Endothelial cell of umbilical vein (primary cell): ENCODE measurements at regions not wholly inside any gene's neighbourhood (a gene's known extent, or its start where the extent isn't known, plus 50 kb on each side); places are given as distances from the start of the nearest gene placed in this dataset.
A peak's percentile ranks its signal among the peaks of the same experiment; 100 is the strongest.

Source experiments
- BruUV-seq: library from RNA; stranded (reverse); fragments of 400-500 nt; replicated peaks from 2 replicates; lab custom pipeline; 2021; lab: Mats Ljungman, UMichigan
- CTCF ChIA-PET: fragments of 300-600, 350-600 bp; sonication (Branson Sonifier 250); formaldehyde crosslinking; loops from one replicate; lab custom pipeline; 2021; ENCODE audit warnings: antibody characterized with exemption, inconsistent platforms; lab: Charles Lee
- POLR2A ChIA-PET: fragments of 300-600, 350-600 bp; sonication (Branson Sonifier 250); formaldehyde crosslinking; loops from one replicate; lab custom pipeline; 2021; ENCODE audit warnings: antibody characterized with exemption, inconsistent platforms; lab: Charles Lee
- DNase-seq: peaks from one replicate; pipeline ENCODE4 v3.0.0-alpha.2; 2011; ENCODE audit warnings: low read depth, low spot score
- FAIRE-seq: peaks from 2 replicates; lab custom pipeline; 2011; peaks lifted over from hg19 to GRCh38; lab: Jason Lieb, UNC
- H2AFZ ChIP-seq: 2 replicates; pipeline ENCODE4 v1.6.0; 2012; ENCODE audit warnings: low read depth, low read length, control low read depth, inconsistent platforms
- H3K27ac ChIP-seq: 2 replicates; pipeline ENCODE4 v1.5.1; 2011; ENCODE audit warnings: low read depth, mild to moderate bottlenecking, control low read depth, low read length, moderate library complexity; ENCODE audit not compliant: insufficient read depth
- H3K27me3 ChIP-seq, 2 experiments: 2 replicates each; pipeline versions ENCODE4 v1.6.0 to v1.6.1; 2011; ENCODE audit warnings: low read length in 2 of 2, mixed read lengths in 1 of 2; ENCODE audit not compliant: control insufficient read depth in 2 of 2, insufficient read depth in 2 of 2
- H3K36me3 ChIP-seq, 2 experiments: 2 replicates in 1 of 2; 3 replicates in 1 of 2; pipeline ENCODE4 v1.5.1; 2011; ENCODE audit warnings: low read length in 2 of 2, mild to moderate bottlenecking in 1 of 2, moderate library complexity in 1 of 2; ENCODE audit not compliant: control insufficient read depth in 2 of 2, insufficient read depth in 2 of 2; ENCODE audit errors: extremely low read depth in 1 of 2
- H3K4me1 ChIP-seq: 3 replicates; pipeline ENCODE4 v1.5.1; 2011; ENCODE audit warnings: mild to moderate bottlenecking, low read length; ENCODE audit not compliant: control insufficient read depth, insufficient read depth; ENCODE audit errors: extremely low read depth
- H3K4me2 ChIP-seq: 2 replicates; pipeline ENCODE4 v1.6.1; 2011; ENCODE audit warnings: low read length, control low read depth, mixed read lengths; ENCODE audit not compliant: insufficient read depth
- H3K4me3 ChIP-seq, 3 experiments: fragments of 200-600 bp in 1 of 3; sonication (generic), shearing (Covaris generic) in 1 of 3; replicated peaks in 1 of 3; 2 replicates each; pipeline ENCODE4 v1.5.1; 2011 to 2016; ENCODE audit warnings: control low read depth in 3 of 3, low read length in 3 of 3, mild to moderate bottlenecking in 2 of 3, inconsistent platforms in 1 of 3, low read depth in 1 of 3, moderate library complexity in 1 of 3; ENCODE audit not compliant: insufficient read depth in 1 of 3
- H3K79me2 ChIP-seq: 2 replicates; pipeline ENCODE4 v1.6.0; 2012; ENCODE audit warnings: low read length, inconsistent platforms; ENCODE audit not compliant: control insufficient read depth, insufficient read depth
- H3K9ac ChIP-seq: replicated peaks from 2 replicates; pipeline ENCODE3; 2011; ENCODE audit warnings: low read length, control low read depth; ENCODE audit not compliant: insufficient read depth; ENCODE audit errors: extremely low read depth
- H3K9me1 ChIP-seq: replicated peaks from 3 replicates; pipeline ENCODE4 v1.6.0; 2011; ENCODE audit warnings: mild to moderate bottlenecking, low read length; ENCODE audit not compliant: control insufficient read depth, insufficient read depth; ENCODE audit errors: extremely low read depth
- H3K9me3 ChIP-seq: replicated peaks from 2 replicates; pipeline ENCODE4 v1.5.1; 2012; ENCODE audit warnings: low read length, inconsistent platforms; ENCODE audit not compliant: control insufficient read depth, insufficient read depth
- H4K20me1 ChIP-seq: replicated peaks from 2 replicates; pipeline ENCODE3; 2011; ENCODE audit warnings: mild to moderate bottlenecking, low read length; ENCODE audit not compliant: control insufficient read depth, insufficient read depth; ENCODE audit errors: extremely low read depth
- EZH2 ChIP-seq: IDR thresholded peaks from 2 replicates; pipeline ENCODE4 v1.6.1; 2012; ENCODE audit warnings: borderline replicate concordance, low read depth, mild to moderate bottlenecking, moderate library complexity, low read length, inconsistent platforms; ENCODE audit not compliant: severe bottlenecking
- FOS ChIP-seq: IDR thresholded peaks from 2 replicates; pipeline ENCODE4 v1.6.1; 2011; ENCODE audit warnings: mild to moderate bottlenecking, low read length, moderate library complexity, borderline replicate concordance; ENCODE audit not compliant: insufficient read depth
- GATA2 ChIP-seq: IDR thresholded peaks from 2 replicates; pipeline ENCODE4 v1.7.0; 2011; ENCODE audit warnings: low read depth, mild to moderate bottlenecking, moderate library complexity, mixed read lengths, low read length; ENCODE audit not compliant: insufficient read length, insufficient read depth
- JUN ChIP-seq: IDR thresholded peaks from 2 replicates; pipeline ENCODE4 v1.6.1; 2011; ENCODE audit warnings: borderline replicate concordance, low read depth; ENCODE audit not compliant: insufficient read length, insufficient read depth
- MYC ChIP-seq: IDR thresholded peaks from one replicate; pipeline ENCODE4 v1.6.1; 2011; ENCODE audit warnings: mild to moderate bottlenecking, low read depth, low read length
- POLR2A ChIP-seq: IDR thresholded peaks from 2 replicates; pipeline ENCODE4 v1.6.1; 2012; ENCODE audit warnings: low read depth, mild to moderate bottlenecking, control low read depth, low read length
- POLR2AphosphoS5 ChIP-seq: IDR thresholded peaks from 2 replicates; pipeline ENCODE4 v1.6.1; 2012; ENCODE audit warnings: low read depth, mild to moderate bottlenecking, control low read depth, low read length, moderate library complexity; ENCODE audit not compliant: insufficient read depth
- dilution Hi-C: fragments of 300-500 bp; cut with MboI; formaldehyde crosslinking; loops from one replicate; pipeline ENCODE4 v1.15.0; 2019; ENCODE audit warnings: low sequenced_read_pairs; ENCODE audit not compliant: extremely low pct_ligation_motif_present
- intact Hi-C: fragments of 100-400 bp; cut with micrococcal nuclease; formaldehyde crosslinking; loops from one replicate; pipeline ENCODE4 v1.10.0; 2022
- TF ChIP-seq, protein P1 (sequence below), 2 donors: IDR thresholded peaks; 1 replicate in 1 of 2; 2 replicates in 1 of 2; pipeline ENCODE4 v1.5.1; 2011; ENCODE audit warnings: low read length in 2 of 2, mild to moderate bottlenecking in 2 of 2, moderate library complexity in 2 of 2, control low read depth in 1 of 2, inconsistent platforms in 1 of 2, low read depth in 1 of 2; ENCODE audit not compliant: insufficient read depth in 1 of 2; ENCODE audit errors: extremely low read depth in 1 of 2
- TF ChIP-seq, protein P2 (sequence below): IDR thresholded peaks from 2 replicates; pipeline ENCODE4 v1.6.1; 2011; ENCODE audit not compliant: insufficient read depth, insufficient read length

DNA sequence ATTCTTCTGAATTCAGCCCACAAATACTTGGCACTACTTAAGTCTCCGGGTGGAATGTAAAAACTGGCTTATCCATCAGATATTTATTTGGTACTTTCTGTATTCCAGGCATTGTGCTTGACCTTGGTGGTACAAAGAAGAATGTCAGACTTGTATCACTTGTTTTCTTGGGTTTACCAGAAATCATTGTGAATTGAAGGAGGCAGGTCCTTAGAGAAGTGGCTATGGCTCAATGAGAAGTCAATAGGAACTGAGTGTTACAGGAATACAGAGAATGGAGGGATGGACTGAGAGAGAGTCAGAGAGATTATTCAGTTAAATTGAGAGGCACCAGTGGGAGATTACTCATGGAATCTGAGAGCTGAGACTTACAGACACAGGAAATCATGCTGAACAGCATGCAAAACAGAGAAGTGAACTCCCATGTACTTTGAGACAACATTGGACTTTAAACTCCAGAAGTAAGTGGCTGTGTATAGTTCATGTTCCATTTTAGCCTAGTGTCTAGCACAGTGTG is 704.1 kb downstream of the CDH11 start:
- TF ChIP-seq EZH2: no peak
- TF ChIP-seq POLR2A: no peak
- TF ChIP-seq, protein P1, sequence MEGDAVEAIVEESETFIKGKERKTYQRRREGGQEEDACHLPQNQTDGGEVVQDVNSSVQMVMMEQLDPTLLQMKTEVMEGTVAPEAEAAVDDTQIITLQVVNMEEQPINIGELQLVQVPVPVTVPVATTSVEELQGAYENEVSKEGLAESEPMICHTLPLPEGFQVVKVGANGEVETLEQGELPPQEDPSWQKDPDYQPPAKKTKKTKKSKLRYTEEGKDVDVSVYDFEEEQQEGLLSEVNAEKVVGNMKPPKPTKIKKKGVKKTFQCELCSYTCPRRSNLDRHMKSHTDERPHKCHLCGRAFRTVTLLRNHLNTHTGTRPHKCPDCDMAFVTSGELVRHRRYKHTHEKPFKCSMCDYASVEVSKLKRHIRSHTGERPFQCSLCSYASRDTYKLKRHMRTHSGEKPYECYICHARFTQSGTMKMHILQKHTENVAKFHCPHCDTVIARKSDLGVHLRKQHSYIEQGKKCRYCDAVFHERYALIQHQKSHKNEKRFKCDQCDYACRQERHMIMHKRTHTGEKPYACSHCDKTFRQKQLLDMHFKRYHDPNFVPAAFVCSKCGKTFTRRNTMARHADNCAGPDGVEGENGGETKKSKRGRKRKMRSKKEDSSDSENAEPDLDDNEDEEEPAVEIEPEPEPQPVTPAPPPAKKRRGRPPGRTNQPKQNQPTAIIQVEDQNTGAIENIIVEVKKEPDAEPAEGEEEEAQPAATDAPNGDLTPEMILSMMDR (IDR thresholded peaks at IDR 0.05; ENCODE audit: extremely low read depth in 1 of 2, insufficient read depth in 1 of 2, low read depth in 1 of 2, low read length in 2 of 2): no peak
- TF ChIP-seq MYC: no peak
- TF ChIP-seq, protein P2, sequence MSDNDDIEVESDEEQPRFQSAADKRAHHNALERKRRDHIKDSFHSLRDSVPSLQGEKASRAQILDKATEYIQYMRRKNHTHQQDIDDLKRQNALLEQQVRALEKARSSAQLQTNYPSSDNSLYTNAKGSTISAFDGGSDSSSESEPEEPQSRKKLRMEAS: no peak
- no peak for TF ChIP-seq POLR2AphosphoS5
- no peak for TF ChIP-seq JUN
- TF ChIP-seq FOS: no peak
- TF ChIP-seq GATA2: no peak

More for the DNA sequence above, 704.1 kb downstream of the CDH11 start:
- Histone ChIP-seq H2AFZ (peak overlapping the region; percentile 64), H3K9me3 (no peaks in the 10 kb centered on the region), H4K20me1 (no peaks in the 10 kb centered on the region), H3K9me1 (no peaks in the 10 kb centered on the region), H3K4me2 (no peak overlapping the region), H3K9ac (no peak overlapping the region), H3K4me3 (no peak overlapping the region), H3K79me2 (no peaks in the 10 kb centered on the region), H3K4me1 (peaks cover 4% of the 10 kb centered on the region), H3K27me3 (no peaks in the 10 kb centered on the region), H3K36me3 (no peaks in the 10 kb centered on the region), H3K27ac (no peak overlapping the region)
- no TSS peak for BruUV-seq
- dilution Hi-C loops (no loop called here), intact Hi-C loops (loop anchor here (5.0 kb wide), 1 partner anchor 255 kb away; no protein-coding TSS in a partner anchor)
- DNase-seq (peak; percentile 30), FAIRE-seq (no peak)
- ChIA-PET POLR2A (no interaction called here), CTCF (interaction anchor here (1.2 kb wide), 1 partner anchor 9 kb away, joined by 3 read pairs; no protein-coding TSS in a partner anchor)
